ENCODE measurements at regions not wholly inside any gene's neighbourhood (a gene's known extent, or its start where the extent isn't known, plus 50 kb on each side); places are given as distances from the start of the nearest gene placed in this dataset.
A peak's percentile ranks its signal among the peaks of the same experiment; 100 is the strongest.
"Not testable (repeated sequence)": the region's sequence is repeated elsewhere in the genome, so short reads cannot be mapped to it uniquely, and the experiment has no call there.

DNA sequence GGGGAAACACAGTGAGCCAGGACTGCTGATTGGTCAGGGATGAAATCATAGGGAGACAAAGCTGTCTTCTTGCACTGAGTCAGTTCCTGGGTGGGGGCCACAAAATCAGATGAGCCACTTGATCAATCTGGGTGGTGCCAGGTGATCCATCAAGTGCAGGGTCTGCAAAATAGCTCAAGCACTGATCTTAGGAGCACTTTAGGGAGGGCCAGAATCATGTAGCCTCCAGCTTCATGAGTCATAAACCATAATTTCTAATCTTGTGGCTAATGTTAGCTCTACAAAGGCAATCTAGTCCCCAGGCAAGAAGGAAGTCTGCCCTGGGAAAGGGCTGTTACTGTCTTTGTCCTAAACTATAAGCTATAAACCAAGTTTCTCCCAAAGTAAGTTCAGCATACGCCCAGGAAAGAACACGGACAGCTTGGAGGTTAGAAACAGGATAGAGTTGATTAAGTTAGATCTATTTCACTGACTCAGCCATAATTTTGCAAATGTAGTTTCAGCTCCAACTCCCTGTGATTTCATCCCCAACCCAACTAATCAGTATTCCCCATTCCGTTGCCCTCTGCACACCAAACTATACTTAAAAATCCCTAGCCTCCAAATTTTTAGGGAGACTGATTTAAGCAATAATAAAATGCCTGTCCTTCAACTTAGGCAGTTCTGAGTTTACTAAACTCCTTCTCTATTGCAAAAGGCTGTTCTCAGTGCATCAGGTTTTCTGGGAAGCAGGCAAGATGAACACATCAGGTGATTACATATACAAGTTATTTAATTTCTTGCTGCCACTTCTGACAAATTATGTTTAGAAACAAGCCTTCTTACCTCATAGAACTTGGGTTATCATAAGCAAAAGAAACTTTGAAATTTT lies 226.9 kb upstream of the SPOPL start:
- DNase-seq, result no peak

DNA sequence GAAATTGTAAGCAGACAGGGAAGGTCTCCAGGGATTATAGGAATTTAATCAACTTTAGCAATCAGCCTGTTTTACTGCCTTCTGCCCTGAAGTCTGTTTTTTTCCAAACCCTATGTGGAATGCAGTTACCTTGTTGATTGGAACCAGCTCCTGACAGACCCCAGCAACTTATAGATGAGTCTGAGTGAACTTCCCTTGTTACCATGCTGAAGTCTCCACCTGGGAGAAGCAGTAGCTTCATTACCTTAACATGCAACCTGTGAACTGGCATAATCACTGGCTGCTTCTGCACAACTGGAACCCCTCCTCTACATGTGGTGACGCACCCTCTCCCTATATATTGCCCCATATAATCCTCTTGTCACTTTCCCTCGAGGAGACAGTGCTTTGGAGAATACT lies 226.3 kb upstream of the SPOPL start:
- no peak for DNase-seq

DNA sequence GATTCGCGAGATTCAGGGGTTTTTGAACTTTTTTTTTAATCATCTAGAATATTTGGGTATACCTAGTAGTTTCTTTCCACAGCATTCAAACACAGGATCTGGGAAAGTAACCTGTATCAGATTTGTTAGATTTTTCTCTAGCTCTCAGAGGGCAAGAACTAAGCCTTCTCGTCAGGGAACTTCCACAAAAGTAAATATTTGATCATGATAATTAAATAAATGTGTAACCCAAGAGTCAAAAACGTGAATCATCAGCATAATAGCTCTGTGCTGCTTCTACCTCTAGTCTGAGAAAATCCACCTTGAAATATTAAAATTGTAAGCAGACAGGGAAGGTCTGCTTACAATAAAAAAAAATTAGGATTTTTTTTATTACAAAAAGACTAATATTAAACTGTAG lies 225.7 kb upstream of the SPOPL start:
- peak in 2 of 3 experiments; percentile 4 to 64 for DNase-seq

DNA sequence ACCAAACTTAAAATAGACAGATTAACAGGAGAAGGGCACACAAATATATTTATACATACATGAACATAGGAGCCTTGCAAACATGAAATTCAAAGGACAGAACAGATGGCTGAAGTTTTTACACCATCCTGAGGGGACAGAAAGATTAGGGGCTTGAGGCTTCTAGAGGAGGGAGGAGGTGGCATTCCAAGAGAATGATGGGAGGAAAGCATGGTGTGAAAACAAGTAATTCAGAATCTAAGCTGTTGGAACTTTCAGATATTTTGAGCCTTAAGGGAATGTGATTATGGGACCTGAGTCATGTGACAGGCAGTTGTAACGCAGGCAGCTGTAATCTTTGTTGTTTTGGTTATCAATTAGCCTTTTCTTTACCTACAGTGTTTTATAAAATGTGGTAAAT lies 225.2 kb upstream of the SPOPL start:
- peak in 1 of 3 experiments; percentile 40 for DNase-seq

DNA sequence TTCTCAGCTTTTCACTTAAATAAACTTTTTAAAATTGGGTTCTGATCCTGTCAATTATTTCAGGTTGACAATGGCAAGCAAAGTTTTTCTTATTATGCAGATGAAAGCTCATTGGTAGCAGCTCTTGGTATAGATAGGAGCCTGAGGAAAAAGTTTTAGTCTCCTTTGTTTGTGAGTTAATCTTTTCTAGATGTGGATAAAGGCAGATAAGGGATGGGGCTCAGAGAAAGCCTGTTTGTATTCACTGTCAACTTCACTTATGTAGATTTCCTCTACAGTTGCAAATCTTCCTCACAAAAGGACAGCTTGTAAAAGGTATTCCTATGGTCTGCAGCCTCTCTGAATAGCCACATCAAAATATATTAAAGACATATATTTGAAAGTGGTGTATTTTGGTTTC lies 224.5 kb upstream of the SPOPL start:
- no peak for DNase-seq

DNA sequence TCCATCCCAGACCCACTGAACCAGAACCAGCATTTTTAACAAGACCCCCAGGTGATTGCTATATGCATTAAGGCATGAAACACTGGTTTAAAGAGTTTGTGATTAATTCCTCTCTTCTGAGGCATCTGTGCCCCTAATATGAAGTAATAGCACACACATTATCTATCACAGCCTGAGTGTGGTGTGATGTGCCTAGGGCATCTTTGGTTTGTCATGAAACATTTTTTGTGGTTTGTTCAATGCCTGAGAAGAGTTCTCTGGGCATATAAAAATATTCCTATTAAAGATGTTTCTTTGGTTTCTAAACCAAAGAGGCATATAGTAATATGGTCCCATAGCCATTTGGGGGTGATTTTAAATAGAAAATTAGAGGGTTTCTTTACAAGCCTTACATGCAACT lies 221.7 kb upstream of the SPOPL start:
- no peak for DNase-seq

DNA sequence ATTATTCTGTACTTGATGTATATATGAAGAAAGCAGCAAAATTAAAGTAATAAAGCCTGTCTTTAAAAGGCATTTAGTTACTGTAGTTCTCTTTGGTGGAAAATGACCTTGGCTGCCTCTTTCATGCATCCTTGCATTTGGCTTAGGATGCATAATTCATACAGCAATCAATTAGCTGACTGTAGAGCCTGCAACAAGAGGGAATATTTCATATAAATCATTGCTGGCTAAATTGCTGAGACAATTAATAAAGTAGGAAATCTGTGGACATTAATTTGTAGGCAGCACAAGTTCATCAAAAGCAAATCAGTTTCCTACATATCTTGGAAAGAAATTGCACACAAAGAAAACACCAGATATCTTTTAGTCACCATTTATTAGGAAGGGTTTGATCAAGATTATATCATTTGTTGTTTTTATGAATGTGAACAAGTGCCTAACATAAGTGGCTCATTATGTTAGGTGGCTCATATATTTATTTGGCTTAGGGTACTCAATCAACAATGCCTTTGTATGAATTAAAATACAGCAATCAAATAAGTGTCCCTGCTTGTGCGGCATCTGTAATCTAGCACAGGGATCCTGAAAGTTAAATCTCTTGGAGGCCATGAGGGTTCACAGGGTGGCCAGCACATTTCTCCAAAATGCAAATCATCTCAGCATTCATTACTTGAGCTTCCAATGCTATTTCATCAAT lies 220.4 kb upstream of the SPOPL start:
- DNase-seq, result peak in 1 of 3 experiments; percentile 58

DNA sequence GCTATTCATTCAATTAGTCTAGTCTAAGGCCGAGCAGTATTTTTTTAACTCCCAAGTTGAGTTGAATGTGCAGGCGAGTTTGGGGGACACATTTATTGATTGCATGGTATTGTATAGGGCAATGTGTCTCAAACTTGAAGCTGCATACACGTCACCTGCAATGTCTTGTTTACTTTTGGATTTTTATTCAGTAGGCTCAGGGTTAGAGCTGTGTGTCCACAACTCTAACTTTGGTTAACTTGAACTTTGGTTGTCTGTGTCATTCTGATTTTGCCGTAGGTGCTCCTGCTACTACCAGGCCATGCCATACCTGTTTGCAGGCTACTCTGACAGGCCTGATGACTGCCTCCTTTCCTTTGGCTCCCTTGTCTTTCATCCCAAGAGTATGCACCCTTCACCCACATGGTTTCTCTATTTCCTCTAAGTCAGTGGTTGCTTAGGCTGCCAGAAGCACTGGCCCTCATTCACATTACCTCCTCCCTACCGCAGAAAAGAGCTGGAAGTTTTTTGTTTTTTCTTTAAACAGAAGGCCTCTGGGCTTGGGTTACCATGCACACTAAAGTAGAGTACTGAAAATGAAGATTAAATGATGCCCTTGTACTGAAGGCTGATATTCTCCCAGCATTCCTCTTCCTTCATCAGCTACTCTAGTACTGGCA lies 219.4 kb upstream of the SPOPL start:
- no peak for DNase-seq

DNA sequence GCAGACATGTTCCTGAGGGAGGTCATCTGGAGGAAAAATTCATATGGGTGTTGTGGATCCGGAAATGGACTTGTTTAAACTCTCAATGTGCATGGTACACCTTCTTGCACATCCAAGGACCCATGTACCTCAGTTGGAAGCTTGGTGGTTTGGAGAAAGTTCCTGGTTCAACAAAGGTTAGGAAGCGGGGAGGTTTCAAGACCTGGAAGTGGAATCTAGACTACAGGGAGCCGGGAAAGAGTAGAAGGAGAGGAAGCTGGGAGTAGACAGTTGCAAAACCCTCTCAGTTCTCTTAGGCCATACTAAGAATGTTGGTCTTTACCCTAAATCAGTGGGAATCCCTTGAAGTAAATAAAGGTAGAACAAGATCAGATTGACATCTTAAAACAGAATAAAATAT lies 209.8 kb upstream of the SPOPL start:
- no peak for DNase-seq

DNA sequence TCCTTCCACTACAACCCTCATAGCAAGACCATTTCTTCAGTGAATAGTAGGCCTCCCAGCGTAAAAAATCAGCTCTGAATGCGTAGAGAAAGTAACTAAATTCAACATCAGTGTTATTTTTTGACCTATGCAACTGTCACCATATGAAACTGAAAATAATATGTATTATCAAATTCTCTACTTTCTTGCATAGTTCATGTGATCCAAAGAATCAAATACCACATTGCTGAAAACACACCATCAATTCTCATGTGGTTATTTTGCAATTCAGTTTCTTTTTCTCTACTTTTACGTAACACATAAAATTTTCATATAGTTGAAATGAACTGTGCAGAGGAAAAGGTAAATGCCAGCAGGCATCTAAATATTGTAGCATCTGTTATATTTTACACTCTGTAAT lies 208.5 kb upstream of the SPOPL start:
- DNase-seq, result no peak

DNA sequence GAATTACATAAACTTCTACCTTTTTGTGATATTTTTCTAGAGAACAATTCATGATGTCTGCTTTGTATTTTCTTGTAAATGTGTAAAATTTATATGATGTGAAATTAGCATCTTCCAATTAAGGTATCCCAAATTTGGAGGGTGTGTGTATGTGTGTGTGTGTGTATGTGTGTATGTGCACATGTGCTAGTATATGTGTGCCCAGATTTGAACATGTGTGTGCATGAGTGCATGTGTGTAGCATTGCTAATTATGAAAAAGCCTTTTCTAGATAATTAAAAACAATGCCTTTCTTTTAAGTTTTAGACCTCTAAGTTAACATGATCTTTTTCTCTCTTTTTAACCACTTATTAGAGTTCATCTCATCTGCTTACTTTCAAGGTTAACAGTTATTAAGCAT lies 208.0 kb upstream of the SPOPL start:
- DNase-seq, result no peak

DNA sequence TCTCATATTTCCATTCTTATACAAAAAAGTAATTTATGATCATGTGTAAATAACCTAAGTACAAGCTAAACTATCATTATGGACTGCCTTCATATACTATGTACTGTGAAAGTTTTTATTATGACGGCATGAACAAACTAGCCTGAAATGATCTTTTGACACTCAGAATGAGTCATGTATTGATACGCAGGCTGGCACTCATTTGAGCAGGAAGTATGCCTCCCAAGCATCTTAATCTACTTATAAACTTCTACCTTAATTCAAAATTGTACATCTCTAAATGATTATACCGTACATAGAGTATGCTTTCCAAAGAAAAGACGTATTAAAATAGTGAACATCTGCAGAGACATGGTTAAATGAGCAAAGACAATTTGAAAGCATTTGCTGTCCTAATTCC lies 207.1 kb upstream of the SPOPL start:
- DNase-seq, result no peak

DNA sequence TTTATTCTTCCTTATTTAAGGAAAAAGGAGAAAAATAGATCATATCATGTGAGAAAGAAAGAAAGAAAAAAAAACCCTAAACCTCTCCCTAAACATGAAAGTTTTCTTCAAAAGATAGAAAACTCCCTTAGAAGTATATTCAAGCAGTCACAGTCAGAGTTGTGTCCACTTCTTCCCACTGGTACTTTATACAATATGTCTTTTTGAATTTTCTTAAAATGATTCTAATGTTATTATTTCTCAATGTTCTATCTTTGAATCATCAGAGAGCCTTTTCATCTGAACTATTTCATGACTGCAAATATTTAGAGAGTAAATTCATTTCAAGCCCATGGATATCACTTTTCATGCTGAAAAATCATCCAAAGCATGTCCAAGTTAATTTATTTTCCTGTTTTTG lies 205.2 kb upstream of the SPOPL start:
- no peak for DNase-seq

DNA sequence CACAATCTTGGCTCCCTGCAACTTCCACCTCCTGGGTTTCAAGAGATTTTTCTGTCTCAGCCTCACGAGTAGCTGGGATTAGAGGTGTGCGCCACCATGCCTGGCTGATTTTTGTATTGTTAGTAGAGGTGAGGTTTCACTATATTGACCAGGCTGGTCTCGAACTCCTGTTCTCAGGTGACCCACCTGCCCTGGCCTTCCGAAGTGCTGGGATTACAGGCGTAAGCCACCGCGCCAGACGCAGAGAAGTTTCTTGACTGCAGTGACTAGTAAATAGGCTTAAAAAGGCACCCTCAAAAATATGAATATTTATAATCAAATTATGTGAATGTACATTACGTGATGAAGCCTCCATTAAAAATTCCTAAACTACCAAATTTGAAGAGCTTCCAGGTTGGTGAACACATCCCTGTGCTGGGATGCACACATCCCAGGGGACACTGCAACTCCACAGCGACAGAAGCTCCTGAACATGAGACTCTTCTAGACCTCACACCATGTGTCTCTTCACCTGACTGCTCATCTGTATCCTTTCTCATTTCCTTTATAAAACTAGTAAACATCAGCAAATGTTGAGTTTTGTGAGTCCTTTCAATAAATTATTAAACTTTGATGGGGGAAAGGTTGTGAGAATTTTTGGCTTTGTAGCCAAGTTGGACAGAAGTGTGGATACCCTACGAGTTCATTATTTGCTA lies 203.3 kb upstream of the SPOPL start:
- no peak for DNase-seq

DNA sequence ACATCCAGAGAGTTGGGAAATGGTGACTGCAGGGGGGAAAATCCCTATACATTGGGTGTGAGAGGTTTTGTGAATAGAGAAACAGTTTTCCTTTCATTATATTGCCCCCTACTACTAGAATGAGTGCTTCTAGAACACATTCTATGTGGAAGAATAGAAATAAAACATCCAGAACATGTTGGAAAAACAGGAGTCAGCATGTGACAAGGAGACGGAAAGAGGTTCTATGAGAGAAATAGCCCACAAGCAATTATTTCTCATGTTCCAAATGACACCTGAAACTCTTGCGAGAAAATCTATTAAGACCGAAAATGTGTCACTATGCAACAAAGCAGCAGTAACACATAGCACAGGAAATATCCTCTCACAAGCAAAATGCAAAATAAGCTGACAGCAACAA lies 202.7 kb upstream of the SPOPL start:
- DNase-seq, result no peak

DNA sequence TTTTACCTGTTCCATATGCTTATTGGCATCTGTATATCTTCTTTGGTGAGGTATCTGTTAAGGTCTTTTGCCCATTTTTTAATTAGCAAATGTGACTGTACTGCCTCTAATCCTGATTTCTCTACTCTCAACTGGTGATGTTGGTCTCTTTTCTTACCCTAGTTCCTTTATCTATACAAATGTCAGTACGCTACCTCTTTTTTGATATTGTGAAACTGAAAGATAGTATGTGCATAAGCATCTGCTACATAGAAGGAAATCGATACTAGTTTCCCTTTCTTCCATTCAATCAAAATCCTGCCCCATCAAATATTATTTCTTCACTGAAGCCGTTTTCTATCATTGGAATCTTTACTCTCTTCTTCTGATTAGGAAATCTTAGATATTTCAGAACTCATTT lies 194.9 kb upstream of the SPOPL start:
- DNase-seq, result no peak

DNA sequence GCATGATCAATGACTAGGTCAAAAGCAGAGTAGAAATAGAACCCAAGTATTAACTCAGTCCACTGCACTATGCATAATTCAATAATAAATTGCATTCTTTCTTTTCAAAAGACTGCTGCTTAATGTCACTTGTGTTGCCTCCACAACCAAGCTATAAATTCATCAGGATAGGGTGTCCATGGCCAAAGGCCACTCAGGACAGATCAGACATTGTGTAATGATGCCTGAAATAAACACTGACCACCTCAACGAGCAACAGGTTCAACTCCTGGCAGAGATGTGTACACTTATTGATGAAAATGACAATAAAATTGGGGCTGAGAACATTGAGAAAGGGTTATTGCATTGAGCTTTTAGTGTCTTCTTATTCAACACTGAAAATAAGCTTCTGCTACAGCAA lies 194.5 kb upstream of the SPOPL start:
- DNase-seq, result no peak

DNA sequence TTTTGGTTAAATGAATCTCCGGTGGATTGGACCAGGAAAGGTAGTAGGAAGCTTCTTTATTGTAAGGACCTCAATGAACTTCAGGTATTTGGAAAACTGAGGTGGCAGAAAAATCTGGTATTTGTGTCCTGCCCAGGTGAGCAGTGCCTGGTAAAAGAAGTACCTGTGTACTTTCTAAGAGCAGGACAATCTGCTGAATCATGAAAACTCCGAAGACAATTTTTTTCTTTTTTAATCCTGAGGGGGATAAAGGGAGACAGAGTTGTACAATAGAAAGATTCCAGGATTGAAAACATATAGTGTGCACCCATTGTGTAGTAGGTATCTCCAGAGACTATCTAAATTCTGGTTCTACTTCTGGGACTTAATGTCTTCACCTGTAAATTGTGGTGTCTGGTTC lies 191.8 kb upstream of the SPOPL start:
- DNase-seq, result no peak

DNA sequence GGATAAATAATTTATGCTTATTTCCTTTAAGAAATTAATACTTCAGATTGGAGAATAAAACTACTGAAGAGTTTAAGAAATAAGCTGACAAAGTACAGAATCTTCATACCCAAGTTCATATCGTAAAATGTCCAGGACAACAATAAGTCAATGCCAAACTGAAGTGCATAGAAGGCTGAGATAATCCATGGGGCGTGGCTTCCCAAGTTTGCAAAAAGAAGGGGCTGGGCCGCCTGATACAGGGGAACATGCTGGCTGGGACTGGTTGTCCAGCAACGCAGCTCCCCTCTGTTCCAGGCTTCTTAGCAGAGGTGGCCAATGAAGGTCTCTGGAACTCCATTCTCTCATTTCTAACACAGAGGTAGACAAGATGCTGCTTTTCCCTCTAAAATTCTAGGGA lies 189.5 kb upstream of the SPOPL start:
- no peak for DNase-seq

DNA sequence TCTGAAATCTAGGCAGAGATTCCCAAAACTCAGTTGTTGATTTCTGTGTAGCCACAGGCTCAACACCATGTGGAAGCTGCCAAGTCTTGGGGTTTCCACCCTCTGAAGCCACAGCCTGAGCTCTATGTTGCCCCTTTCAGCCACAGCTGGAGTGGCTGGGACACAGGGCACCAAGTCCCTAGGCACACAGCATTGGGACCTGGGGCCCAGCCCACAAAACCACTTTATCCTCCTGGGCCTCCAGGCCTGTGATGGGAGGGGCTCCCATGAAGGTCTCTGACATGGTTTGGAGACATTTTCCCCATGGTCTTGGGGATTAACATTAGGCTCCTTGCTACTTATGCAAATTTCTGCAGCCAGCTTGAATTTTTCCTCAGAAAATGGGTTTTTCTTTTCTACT lies 186.0 kb upstream of the SPOPL start:
- not testable (repeated sequence) for DNase-seq

DNA sequence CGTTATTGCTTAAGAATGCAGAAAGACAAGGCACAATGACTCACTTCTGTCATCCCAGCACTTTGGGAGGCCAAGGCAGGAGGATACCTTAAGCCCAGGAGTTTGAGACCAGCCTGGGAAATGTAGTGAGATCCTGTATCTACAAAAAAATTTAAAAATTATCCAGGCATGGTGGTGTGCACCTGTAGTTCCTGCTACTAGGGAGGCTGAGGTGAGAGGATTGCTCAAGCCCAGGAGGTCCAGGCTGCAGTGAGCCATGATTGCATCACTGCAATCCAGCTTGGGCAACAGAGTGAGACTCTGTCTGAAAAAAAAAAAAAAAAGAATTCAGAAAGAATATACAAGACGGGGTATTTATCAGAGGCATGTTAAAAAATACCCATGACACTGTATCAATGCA lies 182.0 kb upstream of the SPOPL start:
- DNase-seq, result no peak

DNA sequence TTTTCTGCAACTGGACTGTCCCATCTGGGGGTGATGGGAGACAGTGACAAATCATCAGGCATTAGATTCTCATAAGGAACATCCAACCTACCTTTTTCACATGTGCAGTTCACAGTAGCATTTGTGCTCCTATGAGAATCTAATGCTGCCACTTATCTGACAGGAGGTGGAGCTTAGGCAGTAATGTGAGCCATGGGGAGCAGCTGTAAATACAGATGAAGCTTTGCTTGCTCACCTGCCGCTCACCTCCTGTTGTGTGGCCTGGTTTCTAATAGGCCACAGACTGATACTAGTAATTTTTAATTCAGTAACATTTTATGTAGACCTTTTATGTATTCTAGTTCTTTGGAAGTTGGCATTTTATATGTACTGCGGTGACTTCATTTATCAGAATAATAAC lies 180.1 kb upstream of the SPOPL start:
- peak; percentile 11 to 72 (median 30) for DNase-seq

DNA sequence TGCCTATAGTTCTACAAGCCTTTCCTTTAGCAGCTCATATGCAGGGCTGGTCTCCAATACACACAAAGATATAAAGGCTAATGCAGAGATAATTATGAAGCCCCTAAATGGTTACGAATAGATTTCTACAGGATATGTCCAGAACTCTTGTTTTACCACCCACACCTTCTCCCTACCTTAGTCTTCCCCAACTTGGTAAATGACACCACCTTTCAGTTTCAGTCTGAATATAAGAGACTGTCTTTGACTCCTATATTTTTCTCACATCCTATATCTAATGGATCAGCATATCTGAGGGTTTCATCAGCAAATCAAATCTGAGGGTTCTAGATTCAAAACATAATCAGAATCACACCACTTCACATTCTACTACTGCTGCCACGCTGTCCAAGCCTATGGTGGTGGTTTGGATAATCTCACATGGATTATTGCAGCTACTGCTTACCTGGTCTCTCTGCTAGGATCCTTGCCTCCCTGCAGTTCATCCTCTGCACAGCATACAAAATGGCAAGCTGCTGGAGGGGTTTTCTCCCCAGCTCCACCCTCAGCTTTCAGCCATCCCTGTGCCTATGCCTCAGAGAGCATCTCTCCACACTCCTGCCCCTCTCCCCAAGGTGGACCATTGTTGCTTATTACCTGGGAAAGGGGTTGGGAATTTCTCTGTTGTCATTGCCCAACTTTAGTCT lies 178.0 kb upstream of the SPOPL start:
- no peak for DNase-seq
